ENCODE measurements at regions not wholly inside any gene's neighbourhood (a gene's known extent, or its start where the extent isn't known, plus 50 kb on each side); places are given as distances from the start of the nearest gene placed in this dataset.

DNA sequence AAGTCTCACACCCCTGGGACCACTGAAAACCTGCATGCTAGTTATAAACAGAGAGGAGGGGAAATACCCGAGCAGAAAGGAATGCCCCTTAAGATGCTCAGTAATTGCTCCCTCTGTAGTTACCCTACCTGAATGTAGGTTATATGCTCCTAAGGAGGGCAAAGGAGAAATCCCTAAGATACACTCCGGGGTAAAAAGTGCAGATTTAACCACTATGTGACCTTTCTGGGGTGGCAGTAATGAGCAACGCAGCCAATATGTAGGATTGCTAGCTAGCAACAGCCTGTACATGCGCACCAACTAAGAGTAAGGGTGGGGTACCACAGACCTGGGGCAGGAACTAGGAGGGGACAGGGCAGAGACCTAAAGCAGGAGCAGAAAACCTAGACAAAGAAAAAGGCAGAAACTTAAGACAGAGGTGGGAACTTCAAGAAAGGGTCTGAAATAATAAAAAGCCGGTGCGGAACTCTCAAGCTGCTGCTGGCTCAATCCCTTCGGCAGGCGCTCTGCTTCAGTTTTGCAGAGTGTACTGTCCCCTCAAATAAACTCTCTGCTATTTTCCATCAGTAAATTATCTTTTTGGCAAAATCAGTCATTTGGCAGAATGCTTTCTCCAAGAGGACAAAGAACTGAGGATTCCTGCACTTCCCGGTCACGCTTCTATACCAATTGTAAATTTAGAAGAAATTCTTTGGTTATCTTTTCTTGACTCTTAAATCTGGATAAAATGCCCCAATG lies 823.8 kb downstream of the CDH11 start:
- TF ChIP-seq, protein P1, sequence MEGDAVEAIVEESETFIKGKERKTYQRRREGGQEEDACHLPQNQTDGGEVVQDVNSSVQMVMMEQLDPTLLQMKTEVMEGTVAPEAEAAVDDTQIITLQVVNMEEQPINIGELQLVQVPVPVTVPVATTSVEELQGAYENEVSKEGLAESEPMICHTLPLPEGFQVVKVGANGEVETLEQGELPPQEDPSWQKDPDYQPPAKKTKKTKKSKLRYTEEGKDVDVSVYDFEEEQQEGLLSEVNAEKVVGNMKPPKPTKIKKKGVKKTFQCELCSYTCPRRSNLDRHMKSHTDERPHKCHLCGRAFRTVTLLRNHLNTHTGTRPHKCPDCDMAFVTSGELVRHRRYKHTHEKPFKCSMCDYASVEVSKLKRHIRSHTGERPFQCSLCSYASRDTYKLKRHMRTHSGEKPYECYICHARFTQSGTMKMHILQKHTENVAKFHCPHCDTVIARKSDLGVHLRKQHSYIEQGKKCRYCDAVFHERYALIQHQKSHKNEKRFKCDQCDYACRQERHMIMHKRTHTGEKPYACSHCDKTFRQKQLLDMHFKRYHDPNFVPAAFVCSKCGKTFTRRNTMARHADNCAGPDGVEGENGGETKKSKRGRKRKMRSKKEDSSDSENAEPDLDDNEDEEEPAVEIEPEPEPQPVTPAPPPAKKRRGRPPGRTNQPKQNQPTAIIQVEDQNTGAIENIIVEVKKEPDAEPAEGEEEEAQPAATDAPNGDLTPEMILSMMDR (conservative IDR thresholded peaks at IDR 0.05) = no peak
- TF ChIP-seq ZFX (IDR thresholded peaks at IDR 0.05) = no peak

Data from C4-2B (cell line).